ENCODE measurements at regions not wholly inside any gene's neighbourhood (a gene's known extent, or its start where the extent isn't known, plus 50 kb on each side); places are given as distances from the start of the nearest gene placed in this dataset.

GRCh38 chr3:148604270-148605085 lies 93.2 kb upstream of the AGTR1 start:
- no peak for TF ChIP-seq POLR2A (IDR thresholded peaks at IDR 0.05; ENCODE audit: low read depth, low read length)
- no peak for TF ChIP-seq TAF1 (IDR thresholded peaks at IDR 0.05; ENCODE audit: low read depth, low read length)
- no peak for TF ChIP-seq POLR2AphosphoS5 (IDR thresholded peaks at IDR 0.05; ENCODE audit: low read depth, low read length)
- no peak for TF ChIP-seq SPI1 (IDR thresholded peaks at IDR 0.05; ENCODE audit: low read depth, low read length)
- no peak for TF ChIP-seq POU2F2 (IDR thresholded peaks at IDR 0.05; ENCODE audit: low read depth, low read length)
- TF ChIP-seq PAX5 (IDR thresholded peaks at IDR 0.05; ENCODE audit: insufficient read depth, low read length, severe bottlenecking) = no peak

Measured in GM12891 (cell line).